GM19035 (cell line): ENCODE measurements at regions not wholly inside any gene's neighbourhood (a gene's known extent, or its start where the extent isn't known, plus 50 kb on each side); places are given as distances from the start of the nearest gene placed in this dataset.
"Not testable (repeated sequence)": the region's sequence is repeated elsewhere in the genome, so short reads cannot be mapped to it uniquely, and the experiment has no call there.

Experiments used
- ATAC-seq: cut with Tn5 transposase; IDR thresholded peaks from one replicate; pipeline ENCODE4 v1.9.1; 2021; ENCODE audit not compliant: unreplicated experiment

GRCh38 chr14:105910426-105910825 lies 384.0 kb downstream of the TMEM121 start:
- no peak for ATAC-seq

- ATAC-seq, result no peak
These were observed 384.8 kb downstream of the TMEM121 start for GRCh38 chr14:105911006-105911847.

- ATAC-seq, result not testable (repeated sequence)
These were observed 385.5 kb downstream of the TMEM121 start for GRCh38 chr14:105911848-105912292.

- no peak for ATAC-seq
These were observed 386.3 kb downstream of the TMEM121 start for GRCh38 chr14:105912641-105913180.

- no peak for ATAC-seq
These were observed 386.8 kb downstream of the TMEM121 start for GRCh38 chr14:105913221-105913620.

- no peak for ATAC-seq
These were observed 387.5 kb downstream of the TMEM121 start for GRCh38 chr14:105913861-105914260.

- ATAC-seq, result not testable (repeated sequence)
These were observed 387.9 kb downstream of the TMEM121 start for GRCh38 chr14:105914281-105914680.

GRCh38 chr14:105914738-105915385 lies 388.5 kb downstream of the TMEM121 start:
- ATAC-seq, result no peak

GRCh38 chr14:105915546-105915945 lies 389.2 kb downstream of the TMEM121 start:
- not testable (repeated sequence) for ATAC-seq

- ATAC-seq, result not testable (repeated sequence)
These were observed 391.0 kb downstream of the TMEM121 start for GRCh38 chr14:105917136-105917932.

- ATAC-seq, result no peak
These were observed 391.6 kb downstream of the TMEM121 start for GRCh38 chr14:105917933-105918436.

GRCh38 chr14:105918496-105919262 lies 392.3 kb downstream of the TMEM121 start:
- ATAC-seq, result no peak

- ATAC-seq, result no peak
These were observed 393.2 kb downstream of the TMEM121 start for GRCh38 chr14:105919458-105920150.

- ATAC-seq, result not testable (repeated sequence)
These were observed 393.8 kb downstream of the TMEM121 start for GRCh38 chr14:105920151-105920700.

GRCh38 chr14:105920803-105921755 lies 394.7 kb downstream of the TMEM121 start:
- not testable (repeated sequence) for ATAC-seq

GRCh38 chr14:105921781-105922180 lies 395.4 kb downstream of the TMEM121 start:
- not testable (repeated sequence) for ATAC-seq

GRCh38 chr14:105923520-105924191 lies 397.3 kb downstream of the TMEM121 start:
- not testable (repeated sequence) for ATAC-seq
